ENCODE measurements at regions not wholly inside any gene's neighbourhood (a gene's known extent, or its start where the extent isn't known, plus 50 kb on each side); places are given as distances from the start of the nearest gene placed in this dataset.

GRCh38 chr4:55008166-55009056, 117.0 kb downstream of the KDR start:
- Histone ChIP-seq H3K27me3 (no peaks in the 10 kb centered on the region), H3K27ac (no peak overlapping the region), H3K4me1 (no peaks in the 10 kb centered on the region), H3K9me3 (no peaks in the 10 kb centered on the region), H3K4me3 (no peak overlapping the region), H3K36me3 (no peaks in the 10 kb centered on the region)
- WGBS, 2 donors, result 55 to 64% methylated on average over 20 of the region's 20 CpGs
- TF ChIP-seq CTCF (IDR thresholded peaks at IDR 0.05), result no peak
- DNase-seq, result no peak
- ATAC-seq, result no peak
- intact Hi-C loops (cut with DNase I), result loop anchor here in 1 of 3 donors (10.0 kb wide), 1 partner anchor 316 kb away; no protein-coding TSS in a partner anchor
- FAIRE-seq, result no peak

GRCh38 chr4:55005910-55006309, 119.5 kb downstream of the KDR start:
- Histone ChIP-seq H3K36me3 (no peaks in the 10 kb centered on the region), H3K27me3 (no peaks in the 10 kb centered on the region), H3K9me3 (no peaks in the 10 kb centered on the region), H3K4me3 (no peak overlapping the region), H3K4me1 (peaks cover 0 to 3% (median 0%) of the 10 kb centered on the region in 3 donors), H3K27ac (no peak overlapping the region)
- WGBS, 2 donors, result 71 to 88% methylated on average over 2 of the region's 2 CpGs
- no peak for DNase-seq
- FAIRE-seq, result no peak
- ATAC-seq, result no peak
- intact Hi-C loops (cut with DNase I), result loop anchor here in 1 of 3 donors (10.0 kb wide), 1 partner anchor 319 kb away; no protein-coding TSS in a partner anchor
- TF ChIP-seq CTCF (IDR thresholded peaks at IDR 0.05), result no peak

- ATAC-seq (peak in 1 of 4 donors; percentile 45), DNase-seq (no peak), FAIRE-seq (no peak)
- 22 to 40% methylated on average over 1 of the region's 1 CpG for WGBS, 2 donors
- intact Hi-C loops (cut with DNase I), result loop anchor here in 1 of 3 donors (10.0 kb wide), 1 partner anchor 320 kb away; no protein-coding TSS in a partner anchor
- no peaks in the 10 kb centered on the region for H3K27me3 ChIP-seq
- no peaks in the 10 kb centered on the region for H3K9me3 ChIP-seq
- H3K4me3 ChIP-seq, result no peak overlapping the region
- H3K4me1 ChIP-seq, result peaks cover 0 to 3% (median 0%) of the 10 kb centered on the region in 3 donors
- no peaks in the 10 kb centered on the region for H3K36me3 ChIP-seq
- no peak for TF ChIP-seq CTCF (IDR thresholded peaks at IDR 0.05)
- H3K27ac ChIP-seq, result no peak overlapping the region
These were observed 120.6 kb downstream of the KDR start for GRCh38 chr4:55004831-55005230.

- no peaks in the 10 kb centered on the region for H3K27me3 ChIP-seq
- WGBS, 2 donors, result 31 to 54% methylated on average over 1 of the region's 1 CpG
- no peak overlapping the region for H3K27ac ChIP-seq
- H3K4me1 ChIP-seq, result peaks cover 0 to 3% (median 0%) of the 10 kb centered on the region in 3 donors
- DNase-seq (no peak), FAIRE-seq (no peak), ATAC-seq (no peak)
- H3K4me3 ChIP-seq, result no peak overlapping the region
- no peaks in the 10 kb centered on the region for H3K36me3 ChIP-seq
- TF ChIP-seq CTCF (IDR thresholded peaks at IDR 0.05), result no peak
- intact Hi-C loops (cut with DNase I), result loop anchor here in 1 of 3 donors (10.0 kb wide), 1 partner anchor 322 kb away; no protein-coding TSS in a partner anchor
- no peaks in the 10 kb centered on the region for H3K9me3 ChIP-seq
These were observed 123.0 kb downstream of the KDR start for GRCh38 chr4:55002431-55002830.

GRCh38 chr4:55001538-55001937, 123.9 kb downstream of the KDR start:
- WGBS, 2 donors, result 29 to 39% methylated on average over 1 of the region's 1 CpG
- no peak for ATAC-seq
- DNase-seq, result no peak
- Histone ChIP-seq H3K36me3 (no peaks in the 10 kb centered on the region), H3K9me3 (no peaks in the 10 kb centered on the region), H3K27ac (no peak overlapping the region), H3K4me1 (peaks cover 0 to 3% (median 0%) of the 10 kb centered on the region in 3 donors), H3K4me3 (no peak overlapping the region), H3K27me3 (no peaks in the 10 kb centered on the region)
- intact Hi-C loops (cut with DNase I), result loop anchor here in 1 of 3 donors (10.0 kb wide), 1 partner anchor 323 kb away; no protein-coding TSS in a partner anchor
- no peak for FAIRE-seq
- no peak for TF ChIP-seq CTCF (IDR thresholded peaks at IDR 0.05)

Data from pancreas (tissue), 10 donors.